ENCODE measurements at regions not wholly inside any gene's neighbourhood (a gene's known extent, or its start where the extent isn't known, plus 50 kb on each side); places are given as distances from the start of the nearest gene placed in this dataset.

GRCh38 chr5:167814828-167815227 lies 476.6 kb upstream of the WWC1 start:
- Histone ChIP-seq H3K27me3 (ENCODE audit: control insufficient read depth in 4 of 4, insufficient read depth in 4 of 4, low read length in 3 of 4) (no peaks in the 10 kb centered on the region), H3K27ac (ENCODE audit: low read depth in 1 of 2, low read length in 2 of 2) (no peak overlapping the region), H3K36me3 (ENCODE audit: control insufficient read depth in 4 of 4, insufficient read depth in 3 of 4, low read depth in 1 of 4, low read length in 3 of 4) (no peaks in the 10 kb centered on the region), H3K9me3 (ENCODE audit: control insufficient read depth in 4 of 4, low read length in 3 of 4) (no peaks in the 10 kb centered on the region), H3K9ac (ENCODE audit: low read depth in 1 of 2, low read length in 2 of 2) (no peak overlapping the region), H3K4me1 (ENCODE audit: control insufficient read depth in 4 of 4, insufficient read depth in 4 of 4, low read length in 3 of 4) (peaks cover 0 to 3% (median 0%) of the 10 kb centered on the region in 4 donors), H3K4me3 (ENCODE audit: low read depth in 1 of 3, low read length in 3 of 3) (no peak overlapping the region)
- WGBS, result 46% methylated on average over 4 of the region's 4 CpGs
- TF ChIP-seq FOXA1 (IDR thresholded peaks at IDR 0.05), result no peak
- TF ChIP-seq HNF4A (conservative IDR thresholded peaks at IDR 0.05), result no peak
- TF ChIP-seq ATF3 (IDR thresholded peaks at IDR 0.05), result no peak
- TF ChIP-seq JUND (IDR thresholded peaks at IDR 0.05), result no peak
- DNase-seq (ENCODE audit: low spot score), result no peak

GRCh38 chr5:167816354-167816753 lies 475.1 kb upstream of the WWC1 start:
- Histone ChIP-seq H3K36me3 (ENCODE audit: control insufficient read depth in 4 of 4, insufficient read depth in 3 of 4, low read depth in 1 of 4, low read length in 3 of 4) (no peaks in the 10 kb centered on the region), H3K4me3 (ENCODE audit: low read depth in 1 of 3, low read length in 3 of 3) (no peak overlapping the region), H3K9me3 (ENCODE audit: control insufficient read depth in 4 of 4, low read length in 3 of 4) (no peaks in the 10 kb centered on the region), H3K27ac (ENCODE audit: low read depth in 1 of 2, low read length in 2 of 2) (no peak overlapping the region), H3K27me3 (ENCODE audit: control insufficient read depth in 4 of 4, insufficient read depth in 4 of 4, low read length in 3 of 4) (no peaks in the 10 kb centered on the region), H3K4me1 (ENCODE audit: control insufficient read depth in 4 of 4, insufficient read depth in 4 of 4, low read length in 3 of 4) (no peaks in the 10 kb centered on the region), H3K9ac (ENCODE audit: low read depth in 1 of 2, low read length in 2 of 2) (no peak overlapping the region)
- TF ChIP-seq ATF3 (IDR thresholded peaks at IDR 0.05), result no peak
- no peak for TF ChIP-seq SP1 (IDR thresholded peaks at IDR 0.05)
- no peak for TF ChIP-seq GABPA (IDR thresholded peaks at IDR 0.05 in 1 of 2, conservative IDR thresholded peaks at IDR 0.05 in 1 of 2)
- 47% methylated on average over 3 of the region's 3 CpGs for WGBS
- no peak for DNase-seq (ENCODE audit: low spot score)

GRCh38 chr5:167816864-167817263 lies 474.6 kb upstream of the WWC1 start:
- Histone ChIP-seq H3K9ac (ENCODE audit: low read depth in 1 of 2, low read length in 2 of 2) (no peak overlapping the region), H3K4me1 (ENCODE audit: control insufficient read depth in 4 of 4, insufficient read depth in 4 of 4, low read length in 3 of 4) (no peaks in the 10 kb centered on the region), H3K9me3 (ENCODE audit: control insufficient read depth in 4 of 4, low read length in 3 of 4) (no peaks in the 10 kb centered on the region), H3K27ac (ENCODE audit: low read depth in 1 of 2, low read length in 2 of 2) (no peak overlapping the region), H3K36me3 (ENCODE audit: control insufficient read depth in 4 of 4, insufficient read depth in 3 of 4, low read depth in 1 of 4, low read length in 3 of 4) (no peaks in the 10 kb centered on the region), H3K27me3 (ENCODE audit: control insufficient read depth in 4 of 4, insufficient read depth in 4 of 4, low read length in 3 of 4) (no peaks in the 10 kb centered on the region), H3K4me3 (ENCODE audit: low read depth in 1 of 3, low read length in 3 of 3) (no peak overlapping the region)
- TF ChIP-seq HNF4G (IDR thresholded peaks at IDR 0.05), result no peak
- TF ChIP-seq RAD21 (IDR thresholded peaks at IDR 0.05), result no peak
- TF ChIP-seq HNF4A (conservative IDR thresholded peaks at IDR 0.05), result no peak
- no peak for TF ChIP-seq TAF1 (conservative IDR thresholded peaks at IDR 0.05)
- TF ChIP-seq FOXA1 (IDR thresholded peaks at IDR 0.05), result no peak
- no peak for TF ChIP-seq ATF3 (IDR thresholded peaks at IDR 0.05)
- TF ChIP-seq MAX (IDR thresholded peaks at IDR 0.05), result no peak
- no peak for TF ChIP-seq REST (IDR thresholded peaks at IDR 0.05)
- 80% methylated on average over 4 of the region's 4 CpGs for WGBS
- DNase-seq (ENCODE audit: low spot score), result no peak

Measured in liver (tissue), 7 donors.